ENCODE measurements at regions not wholly inside any gene's neighbourhood (a gene's known extent, or its start where the extent isn't known, plus 50 kb on each side); places are given as distances from the start of the nearest gene placed in this dataset.

- H3K9ac ChIP-seq (ENCODE audit: low read depth in 1 of 3, low read length in 3 of 3): no peak overlapping the region
- no peaks in the 10 kb centered on the region for H3K4me1 ChIP-seq (ENCODE audit: control insufficient read depth in 3 of 3, insufficient read depth in 3 of 3, low read length in 3 of 3)
Observed at GRCh38 chr11:104404231-104405175, 240.6 kb upstream of the PDGFD start.

GRCh38 chr11:104402812-104403521 lies 239.0 kb upstream of the PDGFD start:
- H3K9ac ChIP-seq (ENCODE audit: low read depth in 1 of 3, low read length in 3 of 3): no peak overlapping the region
- no peak overlapping the region for H3K4me3 ChIP-seq (ENCODE audit: low read length in 3 of 3)
- H3K4me1 ChIP-seq (ENCODE audit: control insufficient read depth in 3 of 3, insufficient read depth in 3 of 3, low read length in 3 of 3): no peaks in the 10 kb centered on the region
- H3K27me3 ChIP-seq (ENCODE audit: control insufficient read depth in 3 of 3, insufficient read depth in 3 of 3, low read length in 3 of 3): no peaks in the 10 kb centered on the region
- no peak overlapping the region for H3K27ac ChIP-seq (ENCODE audit: low read depth, low read length)
- H3K36me3 ChIP-seq (ENCODE audit: control insufficient read depth in 3 of 3, insufficient read depth in 3 of 3, low read length in 3 of 3): no peaks in the 10 kb centered on the region
- no peaks in the 10 kb centered on the region for H3K9me3 ChIP-seq (ENCODE audit: control insufficient read depth in 3 of 3, low read length in 3 of 3)

More at GRCh38 chr11:104404231-104405175, 240.6 kb upstream of the PDGFD start:
- no peak overlapping the region for H3K4me3 ChIP-seq (ENCODE audit: low read length in 3 of 3)
- no peaks in the 10 kb centered on the region for H3K9me3 ChIP-seq (ENCODE audit: control insufficient read depth in 3 of 3, low read length in 3 of 3)
- no peaks in the 10 kb centered on the region for H3K27me3 ChIP-seq (ENCODE audit: control insufficient read depth in 3 of 3, insufficient read depth in 3 of 3, low read length in 3 of 3)
- no peaks in the 10 kb centered on the region for H3K36me3 ChIP-seq (ENCODE audit: control insufficient read depth in 3 of 3, insufficient read depth in 3 of 3, low read length in 3 of 3)
- no peak overlapping the region for H3K27ac ChIP-seq (ENCODE audit: low read depth, low read length)

DNA sequence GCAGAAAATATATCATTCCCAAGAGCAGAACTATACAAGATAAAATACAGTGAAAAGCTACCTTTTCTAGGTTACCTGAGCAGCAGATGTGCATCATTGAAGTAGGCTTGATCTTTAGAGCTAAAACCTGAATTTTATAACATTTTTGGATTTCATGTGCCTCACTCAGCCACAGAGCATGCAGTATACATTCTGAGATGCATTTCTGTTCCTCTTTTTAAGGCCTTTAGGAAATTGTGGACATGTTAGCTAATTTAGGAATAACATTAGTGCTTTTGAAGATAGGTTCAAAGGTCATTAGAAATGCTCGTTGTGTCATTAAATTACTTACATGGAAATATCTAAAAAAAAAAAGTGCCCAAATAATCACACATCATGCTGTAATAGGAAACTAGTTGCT lies 230.6 kb upstream of the PDGFD start:
- Histone ChIP-seq H3K9ac (ENCODE audit: low read depth in 1 of 3, low read length in 3 of 3) (no peak overlapping the region), H3K4me1 (ENCODE audit: control insufficient read depth in 3 of 3, insufficient read depth in 3 of 3, low read length in 3 of 3) (peaks cover 0 to 3% (median 0%) of the 10 kb centered on the region in 3 donors), H3K27ac (ENCODE audit: low read depth, low read length) (no peak overlapping the region), H3K9me3 (ENCODE audit: control insufficient read depth in 3 of 3, low read length in 3 of 3) (no peaks in the 10 kb centered on the region), H3K4me3 (ENCODE audit: low read length in 3 of 3) (no peak overlapping the region), H3K36me3 (ENCODE audit: control insufficient read depth in 3 of 3, insufficient read depth in 3 of 3, low read length in 3 of 3) (no peaks in the 10 kb centered on the region), H3K27me3 (ENCODE audit: control insufficient read depth in 3 of 3, insufficient read depth in 3 of 3, low read length in 3 of 3) (no peaks in the 10 kb centered on the region)

GRCh38 chr11:104390651-104391050 lies 226.7 kb upstream of the PDGFD start:
- Histone ChIP-seq H3K4me3 (ENCODE audit: low read length in 3 of 3) (no peak overlapping the region), H3K9me3 (ENCODE audit: control insufficient read depth in 3 of 3, low read length in 3 of 3) (no peaks in the 10 kb centered on the region), H3K36me3 (ENCODE audit: control insufficient read depth in 3 of 3, insufficient read depth in 3 of 3, low read length in 3 of 3) (no peaks in the 10 kb centered on the region), H3K9ac (ENCODE audit: low read depth in 1 of 3, low read length in 3 of 3) (no peak overlapping the region), H3K27me3 (ENCODE audit: control insufficient read depth in 3 of 3, insufficient read depth in 3 of 3, low read length in 3 of 3) (no peaks in the 10 kb centered on the region), H3K27ac (ENCODE audit: low read depth, low read length) (no peak overlapping the region), H3K4me1 (ENCODE audit: control insufficient read depth in 3 of 3, insufficient read depth in 3 of 3, low read length in 3 of 3) (peaks cover 0 to 3% (median 0%) of the 10 kb centered on the region in 3 donors)

DNA sequence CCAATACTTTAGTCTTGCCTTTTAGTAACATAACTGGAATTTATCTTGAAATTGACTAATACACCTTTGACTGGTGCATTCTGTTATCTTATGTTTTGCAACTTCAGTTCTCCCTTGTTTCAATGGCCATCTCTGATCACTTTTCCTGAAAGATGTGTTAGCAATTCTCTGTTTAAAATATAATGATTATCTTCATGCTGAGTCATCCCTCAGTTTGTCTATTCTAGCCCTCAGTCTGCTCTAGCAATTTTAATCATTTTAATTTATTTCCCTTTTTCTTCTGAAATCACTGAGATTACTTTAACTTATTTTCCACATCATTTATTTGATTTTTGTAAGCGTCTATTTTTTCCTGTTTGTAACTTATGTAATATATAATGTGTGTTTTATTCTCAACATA lies 221.9 kb upstream of the PDGFD start:
- H3K9me3 ChIP-seq (ENCODE audit: control insufficient read depth in 3 of 3, low read length in 3 of 3): no peaks in the 10 kb centered on the region
- H3K36me3 ChIP-seq (ENCODE audit: control insufficient read depth in 3 of 3, insufficient read depth in 3 of 3, low read length in 3 of 3): no peaks in the 10 kb centered on the region
- H3K27ac ChIP-seq (ENCODE audit: low read depth, low read length): no peak overlapping the region
- no peaks in the 10 kb centered on the region for H3K27me3 ChIP-seq (ENCODE audit: control insufficient read depth in 3 of 3, insufficient read depth in 3 of 3, low read length in 3 of 3)
- no peak overlapping the region for H3K4me3 ChIP-seq (ENCODE audit: low read length in 3 of 3)
- no peaks in the 10 kb centered on the region for H3K4me1 ChIP-seq (ENCODE audit: control insufficient read depth in 3 of 3, insufficient read depth in 3 of 3, low read length in 3 of 3)
- no peak overlapping the region for H3K9ac ChIP-seq (ENCODE audit: low read depth in 1 of 3, low read length in 3 of 3)

DNA sequence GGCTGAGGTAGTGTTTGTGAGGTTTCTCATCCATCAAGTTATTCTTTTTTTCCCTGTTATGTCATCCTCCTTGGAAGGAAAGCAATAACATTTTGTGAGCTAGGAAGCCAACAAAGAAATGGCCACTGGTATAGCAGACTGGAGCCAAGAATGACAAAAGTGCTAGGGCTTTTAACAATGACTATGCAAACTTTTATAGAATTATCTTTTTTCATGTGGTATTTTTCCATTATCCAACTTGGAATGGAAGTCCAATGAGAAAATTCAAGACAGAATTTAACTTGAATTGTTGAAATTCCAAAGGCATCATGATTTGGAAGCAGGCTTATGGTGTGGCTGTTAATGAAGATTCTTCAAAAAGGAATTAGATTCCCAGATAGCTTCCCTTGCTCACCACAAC lies 216.4 kb upstream of the PDGFD start:
- Histone ChIP-seq H3K9ac (ENCODE audit: low read depth in 1 of 3, low read length in 3 of 3) (no peak overlapping the region), H3K27ac (ENCODE audit: low read depth, low read length) (no peak overlapping the region), H3K27me3 (ENCODE audit: control insufficient read depth in 3 of 3, insufficient read depth in 3 of 3, low read length in 3 of 3) (no peaks in the 10 kb centered on the region), H3K4me1 (ENCODE audit: control insufficient read depth in 3 of 3, insufficient read depth in 3 of 3, low read length in 3 of 3) (no peaks in the 10 kb centered on the region), H3K36me3 (ENCODE audit: control insufficient read depth in 3 of 3, insufficient read depth in 3 of 3, low read length in 3 of 3) (no peaks in the 10 kb centered on the region), H3K9me3 (ENCODE audit: control insufficient read depth in 3 of 3, low read length in 3 of 3) (no peaks in the 10 kb centered on the region), H3K4me3 (ENCODE audit: low read length in 3 of 3) (no peak overlapping the region)

DNA sequence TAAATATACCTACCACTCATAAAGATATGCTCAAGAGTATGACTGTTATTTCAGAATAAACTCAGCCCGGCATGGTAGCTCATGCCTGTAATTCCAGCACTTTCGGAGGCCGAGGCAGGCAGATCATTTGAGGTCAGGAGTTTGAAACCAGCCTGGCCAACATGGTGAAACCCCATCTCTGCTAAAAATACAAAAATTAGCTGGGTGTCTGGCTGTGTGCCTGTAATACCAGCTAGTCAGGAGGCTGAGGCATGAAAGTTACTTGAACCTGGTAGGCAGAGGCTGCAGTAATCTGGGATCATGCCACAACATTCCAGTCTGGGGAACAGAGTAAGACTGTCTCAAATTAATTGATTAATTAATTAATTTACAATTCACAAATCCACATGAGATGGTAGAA lies 208.2 kb upstream of the PDGFD start:
- H3K27ac ChIP-seq (ENCODE audit: low read depth, low read length): no peak overlapping the region
- H3K4me1 ChIP-seq (ENCODE audit: control insufficient read depth in 3 of 3, insufficient read depth in 3 of 3, low read length in 3 of 3): no peaks in the 10 kb centered on the region
- no peak overlapping the region for H3K4me3 ChIP-seq (ENCODE audit: low read length in 3 of 3)
- no peaks in the 10 kb centered on the region for H3K36me3 ChIP-seq (ENCODE audit: control insufficient read depth in 3 of 3, insufficient read depth in 3 of 3, low read length in 3 of 3)
- H3K27me3 ChIP-seq (ENCODE audit: control insufficient read depth in 3 of 3, insufficient read depth in 3 of 3, low read length in 3 of 3): no peaks in the 10 kb centered on the region
- H3K9ac ChIP-seq (ENCODE audit: low read depth in 1 of 3, low read length in 3 of 3): no peak overlapping the region
- no peaks in the 10 kb centered on the region for H3K9me3 ChIP-seq (ENCODE audit: control insufficient read depth in 3 of 3, low read length in 3 of 3)

- H3K4me1 ChIP-seq (ENCODE audit: control insufficient read depth in 3 of 3, insufficient read depth in 3 of 3, low read length in 3 of 3): no peaks in the 10 kb centered on the region
- no peak overlapping the region for H3K9ac ChIP-seq (ENCODE audit: low read depth in 1 of 3, low read length in 3 of 3)
- peaks cover 0 to 2% (median 0%) of the 10 kb centered on the region in 3 donors for H3K9me3 ChIP-seq (ENCODE audit: control insufficient read depth in 3 of 3, low read length in 3 of 3)
- H3K4me3 ChIP-seq (ENCODE audit: low read length in 3 of 3): no peak overlapping the region
- no peaks in the 10 kb centered on the region for H3K27me3 ChIP-seq (ENCODE audit: control insufficient read depth in 3 of 3, insufficient read depth in 3 of 3, low read length in 3 of 3)
- no peaks in the 10 kb centered on the region for H3K36me3 ChIP-seq (ENCODE audit: control insufficient read depth in 3 of 3, insufficient read depth in 3 of 3, low read length in 3 of 3)
- H3K27ac ChIP-seq (ENCODE audit: low read depth, low read length): no peak overlapping the region
Observed at GRCh38 chr11:104370478-104370877, 206.5 kb upstream of the PDGFD start.

- no peak overlapping the region for H3K4me3 ChIP-seq (ENCODE audit: low read length in 3 of 3)
- H3K9me3 ChIP-seq (ENCODE audit: control insufficient read depth in 3 of 3, low read length in 3 of 3): peaks cover 0 to 2% (median 0%) of the 10 kb centered on the region in 3 donors
- no peak overlapping the region for H3K27ac ChIP-seq (ENCODE audit: low read depth, low read length)
- H3K4me1 ChIP-seq (ENCODE audit: control insufficient read depth in 3 of 3, insufficient read depth in 3 of 3, low read length in 3 of 3): no peaks in the 10 kb centered on the region
- no peak overlapping the region for H3K9ac ChIP-seq (ENCODE audit: low read depth in 1 of 3, low read length in 3 of 3)
- H3K27me3 ChIP-seq (ENCODE audit: control insufficient read depth in 3 of 3, insufficient read depth in 3 of 3, low read length in 3 of 3): no peaks in the 10 kb centered on the region
- no peaks in the 10 kb centered on the region for H3K36me3 ChIP-seq (ENCODE audit: control insufficient read depth in 3 of 3, insufficient read depth in 3 of 3, low read length in 3 of 3)
Observed at GRCh38 chr11:104369761-104370160, 205.8 kb upstream of the PDGFD start.

- no peak overlapping the region for H3K9ac ChIP-seq (ENCODE audit: low read depth in 1 of 3, low read length in 3 of 3)
- peaks cover 0 to 2% (median 0%) of the 10 kb centered on the region in 3 donors for H3K9me3 ChIP-seq (ENCODE audit: control insufficient read depth in 3 of 3, low read length in 3 of 3)
- no peaks in the 10 kb centered on the region for H3K4me1 ChIP-seq (ENCODE audit: control insufficient read depth in 3 of 3, insufficient read depth in 3 of 3, low read length in 3 of 3)
- H3K4me3 ChIP-seq (ENCODE audit: low read length in 3 of 3): no peak overlapping the region
- H3K27me3 ChIP-seq (ENCODE audit: control insufficient read depth in 3 of 3, insufficient read depth in 3 of 3, low read length in 3 of 3): no peaks in the 10 kb centered on the region
- no peaks in the 10 kb centered on the region for H3K36me3 ChIP-seq (ENCODE audit: control insufficient read depth in 3 of 3, insufficient read depth in 3 of 3, low read length in 3 of 3)
- no peak overlapping the region for H3K27ac ChIP-seq (ENCODE audit: low read depth, low read length)
Observed at GRCh38 chr11:104366321-104366734, 202.4 kb upstream of the PDGFD start.
